ENCODE measurements at regions not wholly inside any gene's neighbourhood (a gene's known extent, or its start where the extent isn't known, plus 50 kb on each side); places are given as distances from the start of the nearest gene placed in this dataset.

DNA sequence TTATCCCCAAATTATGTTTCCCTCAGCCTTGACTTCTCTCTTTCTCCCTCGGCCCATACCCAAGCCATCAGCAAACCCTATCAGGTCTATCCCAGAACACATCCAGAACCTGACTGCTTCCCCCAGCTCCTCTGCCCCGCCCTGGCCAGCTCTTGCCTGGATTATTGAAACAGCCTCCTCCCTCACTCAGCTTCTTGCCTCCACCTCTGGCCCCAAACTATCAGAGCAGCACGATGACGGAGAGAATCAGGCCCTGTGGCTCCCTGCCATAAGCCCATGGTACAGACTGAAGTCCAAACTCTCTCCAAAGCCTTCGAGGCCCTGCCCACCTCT, 105.3 kb upstream of the LINGO1 start:
- intact Hi-C loops (cut with DNase I) = no loop called here
- Histone ChIP-seq H3K9me3 (no peaks in the 10 kb centered on the region), H3K4me1 (no peaks in the 10 kb centered on the region), H3K27ac (replicated peaks in 1 of 4) (no peak overlapping the region), H3K27me3 (peaks cover 0 to 77% (median 2%) of the 10 kb centered on the region in 4 donors), H3K36me3 (no peaks in the 10 kb centered on the region), H3K4me3 (no peak overlapping the region)
- no peak for DNase-seq (ENCODE audit: extremely low spot score)
- WGBS = 75% methylated on average over 5 of the region's 5 CpGs
- no peak for TF ChIP-seq CTCF (IDR thresholded peaks at IDR 0.05)

GRCh38 chr15:77737238-77738037, 104.7 kb upstream of the LINGO1 start:
- H3K36me3 ChIP-seq = no peaks in the 10 kb centered on the region
- DNase-seq (ENCODE audit: extremely low spot score) = no peak
- H3K9me3 ChIP-seq = no peaks in the 10 kb centered on the region
- intact Hi-C loops (cut with DNase I) = no loop called here
- H3K27ac ChIP-seq (replicated peaks in 1 of 4) = no peak overlapping the region
- H3K4me1 ChIP-seq = no peaks in the 10 kb centered on the region
- H3K27me3 ChIP-seq = peaks cover 0 to 77% (median 2%) of the 10 kb centered on the region in 4 donors
- TF ChIP-seq POLR2A (IDR thresholded peaks at IDR 0.05; ENCODE audit: low read depth) (no peak), POLR2AphosphoS5 (IDR thresholded peaks at IDR 0.05) (no peak), CTCF (IDR thresholded peaks at IDR 0.05) (no peak), EP300 (IDR thresholded peaks at IDR 0.05) (no peak)
- H3K4me3 ChIP-seq = no peak overlapping the region
- WGBS = 64% methylated on average over 4 of the region's 4 CpGs

DNA sequence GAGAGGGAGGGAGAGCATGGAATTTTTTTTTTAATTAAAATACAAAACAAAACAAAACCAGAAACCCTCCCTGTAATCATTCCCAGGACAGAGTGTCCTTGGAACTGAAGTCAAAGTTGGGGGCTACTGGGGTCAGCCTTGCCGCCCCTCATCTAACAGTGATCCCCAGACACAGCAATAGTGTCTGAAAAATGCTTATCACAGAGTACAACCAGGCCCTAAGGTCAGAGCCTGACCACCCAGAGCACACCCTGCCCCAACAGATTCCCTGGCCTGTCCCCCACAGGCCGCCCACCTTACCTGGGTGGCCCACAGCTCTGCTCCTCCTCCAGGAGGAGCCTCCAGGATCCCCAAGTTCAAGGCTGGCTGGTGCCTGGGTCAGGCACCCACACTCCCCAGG, 101.6 kb upstream of the LINGO1 start:
- H3K27me3 ChIP-seq = peaks cover 0 to 74% (median 2%) of the 10 kb centered on the region in 4 donors
- no peaks in the 10 kb centered on the region for H3K4me1 ChIP-seq
- no peak overlapping the region for H3K27ac ChIP-seq (replicated peaks in 1 of 4)
- no peak overlapping the region for H3K4me3 ChIP-seq
- no peak for TF ChIP-seq POLR2A (IDR thresholded peaks at IDR 0.05; ENCODE audit: low read depth)
- no peak for TF ChIP-seq POLR2AphosphoS5 (IDR thresholded peaks at IDR 0.05)
- no peak for TF ChIP-seq CTCF (IDR thresholded peaks at IDR 0.05)
- TF ChIP-seq EP300 (IDR thresholded peaks at IDR 0.05) = no peak
- WGBS = 85% methylated on average over 2 of the region's 2 CpGs
- DNase-seq (ENCODE audit: extremely low spot score) = no peak
- intact Hi-C loops (cut with DNase I) = no loop called here
- H3K9me3 ChIP-seq = no peaks in the 10 kb centered on the region
- H3K36me3 ChIP-seq = no peaks in the 10 kb centered on the region

- H3K36me3 ChIP-seq = no peaks in the 10 kb centered on the region
- intact Hi-C loops (cut with DNase I) = no loop called here
- no peaks in the 10 kb centered on the region for H3K9me3 ChIP-seq
- no peak for TF ChIP-seq CTCF (IDR thresholded peaks at IDR 0.05)
- no peak for TF ChIP-seq POLR2A (IDR thresholded peaks at IDR 0.05; ENCODE audit: low read depth)
- TF ChIP-seq POLR2AphosphoS5 (IDR thresholded peaks at IDR 0.05) = no peak
- TF ChIP-seq EP300 (IDR thresholded peaks at IDR 0.05) = no peak
- H3K4me3 ChIP-seq = no peak overlapping the region
- no peak for DNase-seq (ENCODE audit: extremely low spot score)
- 83% methylated on average over 15 of the region's 18 CpGs for WGBS
- H3K27me3 ChIP-seq = peaks cover 0 to 69% (median 0%) of the 10 kb centered on the region in 4 donors
- H3K4me1 ChIP-seq = no peaks in the 10 kb centered on the region
- no peak overlapping the region for H3K27ac ChIP-seq (replicated peaks in 1 of 4)
Measured at GRCh38 chr15:77733579-77734300, 101.0 kb upstream of the LINGO1 start.
